22Rv1 (cell line): ENCODE measurements at regions not wholly inside any gene's neighbourhood (a gene's known extent, or its start where the extent isn't known, plus 50 kb on each side); places are given as distances from the start of the nearest gene placed in this dataset.

Experiments used
- ZFX ChIP-seq: fragments of 450-650 bp; IDR thresholded peaks from 2 replicates; pipeline ENCODE4 v1.6.1; 2017; ENCODE audit warnings: antibody characterized with exemption, borderline replicate concordance
- TF ChIP-seq, protein P1 (sequence below): fragments of 450-650 bp; IDR thresholded peaks from 2 replicates; pipeline ENCODE4 v1.5.1; 2017; ENCODE audit warnings: mild to moderate bottlenecking

DNA sequence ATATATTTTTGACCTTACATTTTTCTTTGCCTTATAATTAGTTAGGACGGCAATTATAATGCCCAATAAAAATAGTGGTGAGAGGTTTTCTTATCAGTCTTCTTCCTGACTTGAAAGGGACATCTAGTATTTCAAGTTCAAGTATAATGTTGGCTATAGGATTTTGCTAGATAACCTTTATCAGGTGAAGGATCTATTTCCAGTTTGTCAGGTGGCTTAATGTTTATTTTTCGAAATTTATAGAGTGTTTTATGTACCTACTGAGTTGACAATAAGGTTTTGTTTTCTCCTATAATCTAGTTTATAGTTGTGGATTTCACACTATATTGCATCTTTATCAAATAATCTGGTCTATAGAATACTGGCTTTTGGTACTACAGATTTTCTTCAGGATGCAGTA, 351.8 kb upstream of the FGF13 start:
- TF ChIP-seq, protein P1, sequence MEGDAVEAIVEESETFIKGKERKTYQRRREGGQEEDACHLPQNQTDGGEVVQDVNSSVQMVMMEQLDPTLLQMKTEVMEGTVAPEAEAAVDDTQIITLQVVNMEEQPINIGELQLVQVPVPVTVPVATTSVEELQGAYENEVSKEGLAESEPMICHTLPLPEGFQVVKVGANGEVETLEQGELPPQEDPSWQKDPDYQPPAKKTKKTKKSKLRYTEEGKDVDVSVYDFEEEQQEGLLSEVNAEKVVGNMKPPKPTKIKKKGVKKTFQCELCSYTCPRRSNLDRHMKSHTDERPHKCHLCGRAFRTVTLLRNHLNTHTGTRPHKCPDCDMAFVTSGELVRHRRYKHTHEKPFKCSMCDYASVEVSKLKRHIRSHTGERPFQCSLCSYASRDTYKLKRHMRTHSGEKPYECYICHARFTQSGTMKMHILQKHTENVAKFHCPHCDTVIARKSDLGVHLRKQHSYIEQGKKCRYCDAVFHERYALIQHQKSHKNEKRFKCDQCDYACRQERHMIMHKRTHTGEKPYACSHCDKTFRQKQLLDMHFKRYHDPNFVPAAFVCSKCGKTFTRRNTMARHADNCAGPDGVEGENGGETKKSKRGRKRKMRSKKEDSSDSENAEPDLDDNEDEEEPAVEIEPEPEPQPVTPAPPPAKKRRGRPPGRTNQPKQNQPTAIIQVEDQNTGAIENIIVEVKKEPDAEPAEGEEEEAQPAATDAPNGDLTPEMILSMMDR = no peak
- no peak for TF ChIP-seq ZFX
